Prostate gland (tissue), 2 donors: ENCODE measurements at regions not wholly inside any gene's neighbourhood (a gene's known extent, or its start where the extent isn't known, plus 50 kb on each side); places are given as distances from the start of the nearest gene placed in this dataset.

Experiments used
- CTCF ChIP-seq, 4 experiments: fragments of 200-600 bp in 2 of 4; fragments of 450-650 bp in 2 of 4; sonication (generic) in 2 of 4; IDR thresholded peaks; 1 replicate in 3 of 4; 2 replicates in 1 of 4; pipeline ENCODE4 v1.5.1; 2016 to 2019; ENCODE audit warnings: antibody characterized with exemption in 4 of 4, mild to moderate bottlenecking in 2 of 4, moderate library complexity in 2 of 4
- POLR2AphosphoS5 ChIP-seq: sonication (generic); formaldehyde crosslinking; IDR thresholded peaks from one replicate; pipeline ENCODE4 v1.6.1; 2017; ENCODE audit warnings: antibody characterized with exemption

- TF ChIP-seq CTCF (IDR thresholded peaks at IDR 0.05) (no peak), POLR2AphosphoS5 (no peak)
These were observed 331.5 kb downstream of the PIK3R1 start for GRCh38 chr5:68547056-68547455.
